ENCODE measurements at regions not wholly inside any gene's neighbourhood (a gene's known extent, or its start where the extent isn't known, plus 50 kb on each side); places are given as distances from the start of the nearest gene placed in this dataset.

- Histone ChIP-seq H3K4me3 (no peak overlapping the region), H3K36me3 (no peaks in the 10 kb centered on the region), H3K27me3 (no peaks in the 10 kb centered on the region), H3K9me3 (no peaks in the 10 kb centered on the region)
- DNase-seq = no peak
These were observed 458.6 kb upstream of the ZNF385D start for GRCh38 chr3:22209578-22209977.

DNA sequence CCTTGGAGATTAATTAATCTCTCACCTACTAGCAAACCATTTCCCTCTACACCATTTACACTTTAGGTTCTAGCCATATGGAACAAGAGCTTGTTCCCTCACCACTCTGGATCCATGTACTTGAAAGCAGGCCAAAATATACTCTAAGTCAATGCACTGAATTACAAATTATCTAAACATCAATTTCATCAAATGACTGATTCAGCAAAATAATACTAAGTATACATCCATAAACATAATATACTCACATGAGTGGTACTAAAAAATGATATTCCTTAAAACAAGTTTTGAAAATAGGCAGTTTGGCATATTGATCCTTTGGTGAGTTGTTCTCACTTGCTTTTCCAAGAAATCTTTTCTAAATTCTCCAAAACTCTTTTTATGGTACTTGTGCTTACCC, 459.7 kb upstream of the ZNF385D start:
- Histone ChIP-seq H3K27me3 (no peaks in the 10 kb centered on the region), H3K4me3 (no peak overlapping the region), H3K36me3 (no peaks in the 10 kb centered on the region), H3K9me3 (no peaks in the 10 kb centered on the region)
- no peak for DNase-seq

- no peak overlapping the region for H3K4me3 ChIP-seq
- H3K27me3 ChIP-seq = no peaks in the 10 kb centered on the region
- no peaks in the 10 kb centered on the region for H3K36me3 ChIP-seq
- no peaks in the 10 kb centered on the region for H3K9me3 ChIP-seq
- DNase-seq = no peak
These were observed 465.6 kb upstream of the ZNF385D start for GRCh38 chr3:22216601-22217000.

DNA sequence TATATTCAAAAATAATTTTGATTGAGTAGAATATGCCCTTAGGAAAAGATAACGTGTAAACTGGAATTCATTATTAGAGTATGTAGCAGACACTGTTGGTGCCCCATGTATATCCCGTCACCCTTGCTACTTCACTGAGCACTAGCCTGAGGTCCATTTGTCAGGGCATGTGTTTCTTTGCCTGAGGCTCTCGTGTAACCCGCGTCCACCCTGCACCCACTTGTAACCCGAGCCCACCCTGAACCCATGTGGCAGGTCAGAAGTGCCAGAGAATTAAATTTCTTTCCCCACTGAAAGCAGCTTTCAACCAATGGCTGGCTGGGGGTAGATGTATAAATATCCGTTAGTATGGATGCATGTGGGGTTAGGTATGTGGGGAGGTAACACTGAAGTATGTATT, 474.2 kb upstream of the ZNF385D start:
- Histone ChIP-seq H3K4me3 (no peak overlapping the region), H3K27me3 (no peaks in the 10 kb centered on the region)

GRCh38 chr3:22228705-22229104, 477.7 kb upstream of the ZNF385D start:
- no peak for DNase-seq
- no peak overlapping the region for H3K4me3 ChIP-seq
- H3K36me3 ChIP-seq = no peaks in the 10 kb centered on the region
- H3K9me3 ChIP-seq = no peaks in the 10 kb centered on the region
- H3K27me3 ChIP-seq = no peaks in the 10 kb centered on the region

More for the DNA sequence above, 474.2 kb upstream of the ZNF385D start:
- no peak for DNase-seq
- no peaks in the 10 kb centered on the region for H3K9me3 ChIP-seq
- no peaks in the 10 kb centered on the region for H3K36me3 ChIP-seq

DNA sequence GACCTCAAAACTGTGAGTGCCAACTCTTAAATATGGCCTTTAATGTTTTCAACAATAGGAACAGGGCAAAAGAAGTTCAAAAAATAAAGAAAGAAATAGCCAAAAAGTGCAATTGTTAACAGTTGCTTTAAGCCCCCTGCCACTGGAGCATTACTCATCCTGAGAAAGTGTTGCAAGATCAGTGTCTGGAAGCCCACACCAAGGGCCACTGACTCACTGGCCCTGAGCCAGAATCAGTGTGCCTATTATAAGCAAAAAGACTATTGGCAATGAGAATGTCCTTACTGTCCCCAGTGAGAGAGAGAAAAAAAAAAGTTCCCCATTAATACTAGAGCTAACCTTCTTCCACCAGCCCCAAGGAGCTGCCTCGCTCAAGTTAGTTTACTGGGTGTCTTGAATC, 480.1 kb upstream of the ZNF385D start:
- Histone ChIP-seq H3K36me3 (no peaks in the 10 kb centered on the region), H3K27me3 (no peaks in the 10 kb centered on the region), H3K9me3 (no peaks in the 10 kb centered on the region), H3K4me3 (no peak overlapping the region)
- DNase-seq = peak; percentile 12

DNA sequence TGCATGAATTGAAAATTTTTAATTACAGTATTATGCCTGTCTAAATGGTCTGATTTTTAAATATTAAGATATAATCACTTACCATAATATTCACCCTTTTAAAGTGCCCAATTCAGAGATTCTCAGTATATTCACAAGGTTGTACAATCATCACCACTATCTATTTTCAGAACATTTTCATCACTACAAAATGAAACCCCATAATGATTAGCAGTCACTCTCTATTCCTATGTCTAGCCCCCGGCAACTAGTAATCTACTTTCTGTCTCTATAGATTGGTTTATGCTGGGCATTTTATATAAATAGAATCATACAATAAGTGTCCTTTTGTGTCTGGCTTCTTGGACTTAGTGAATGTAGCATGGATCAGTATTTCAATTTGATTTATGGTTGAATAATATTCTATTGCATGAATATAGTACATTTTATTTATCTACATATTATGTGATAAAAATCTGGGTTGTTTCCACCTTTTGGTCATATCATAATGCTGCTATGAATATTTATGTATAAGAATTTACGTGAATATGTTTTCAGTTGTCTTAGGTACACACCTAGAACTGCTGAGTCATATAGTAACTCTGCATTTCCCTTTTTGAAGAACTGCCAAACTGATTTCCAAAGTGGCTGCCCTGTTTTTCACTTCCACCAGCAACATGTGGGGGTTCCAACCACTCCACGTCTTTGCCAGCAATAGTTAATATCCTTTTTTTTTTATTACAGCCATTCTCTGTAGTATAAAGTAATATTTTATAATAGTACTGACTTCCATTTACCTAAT, 485.7 kb upstream of the ZNF385D start:
- H3K9me3 ChIP-seq = no peaks in the 10 kb centered on the region
- DNase-seq = no peak
- no peaks in the 10 kb centered on the region for H3K27me3 ChIP-seq

GRCh38 chr3:22239011-22239410, 488.0 kb upstream of the ZNF385D start:
- Histone ChIP-seq H3K9me3 (no peaks in the 10 kb centered on the region), H3K36me3 (no peaks in the 10 kb centered on the region), H3K4me3 (no peak overlapping the region), H3K27me3 (no peaks in the 10 kb centered on the region)
- DNase-seq = no peak

More for the DNA sequence above, 485.7 kb upstream of the ZNF385D start:
- Histone ChIP-seq H3K36me3 (no peaks in the 10 kb centered on the region), H3K4me3 (no peak overlapping the region)

- no peaks in the 10 kb centered on the region for H3K27me3 ChIP-seq
- no peak overlapping the region for H3K4me3 ChIP-seq
- no peak for DNase-seq
These were observed 490.1 kb upstream of the ZNF385D start for GRCh38 chr3:22241110-22241509.

DNA sequence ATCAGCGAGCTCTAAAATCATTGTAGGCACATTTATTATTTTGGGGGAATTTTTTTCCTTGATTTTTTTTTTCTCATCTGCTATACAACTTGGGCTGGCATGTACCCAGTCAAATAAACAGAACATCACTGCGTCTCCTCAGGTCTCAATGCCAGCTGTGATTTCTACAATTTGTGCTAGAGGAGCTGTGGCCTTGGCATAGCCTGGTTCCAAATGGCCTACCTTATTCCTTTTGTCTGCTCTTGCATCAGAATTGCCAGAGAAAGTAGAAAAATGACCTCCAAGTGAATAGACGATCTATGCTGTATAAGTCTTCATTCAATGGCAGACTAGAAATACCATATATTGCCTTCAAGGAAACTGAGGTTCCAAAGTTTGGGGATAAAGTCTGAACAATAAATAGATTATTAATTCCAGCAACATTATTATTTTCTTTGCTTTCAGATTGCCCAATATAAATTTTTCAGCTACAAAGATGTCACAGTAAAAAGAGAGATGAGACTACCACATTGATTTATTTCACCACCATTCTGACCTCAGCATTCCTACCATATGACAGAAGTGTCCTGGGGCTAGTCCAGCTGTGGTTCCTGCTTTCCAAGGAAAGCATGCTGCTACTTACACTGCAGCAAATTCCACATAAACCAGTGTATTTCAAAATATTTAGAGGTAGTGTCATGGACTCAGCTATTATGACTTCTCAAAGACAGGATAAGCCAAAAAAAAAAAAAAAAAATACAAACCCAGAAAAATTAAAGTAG, 493.9 kb upstream of the ZNF385D start:
- Histone ChIP-seq H3K27me3 (no peaks in the 10 kb centered on the region), H3K4me3 (no peak overlapping the region), H3K36me3 (no peaks in the 10 kb centered on the region), H3K9me3 (no peaks in the 10 kb centered on the region)
- DNase-seq = peak; percentile 74

More at GRCh38 chr3:22241110-22241509, 490.1 kb upstream of the ZNF385D start:
- Histone ChIP-seq H3K9me3 (no peaks in the 10 kb centered on the region), H3K36me3 (no peaks in the 10 kb centered on the region)

GRCh38 chr3:22245811-22246583, 495.0 kb upstream of the ZNF385D start:
- H3K9me3 ChIP-seq = no peaks in the 10 kb centered on the region
- DNase-seq = no peak
- H3K36me3 ChIP-seq = no peaks in the 10 kb centered on the region
- no peak overlapping the region for H3K4me3 ChIP-seq
- H3K27me3 ChIP-seq = no peaks in the 10 kb centered on the region

GRCh38 chr3:22249658-22250057, 498.6 kb upstream of the ZNF385D start:
- no peak for DNase-seq

GRCh38 chr3:22257252-22257651, 506.2 kb upstream of the ZNF385D start:
- H3K4me3 ChIP-seq = no peak overlapping the region

More at GRCh38 chr3:22249658-22250057, 498.6 kb upstream of the ZNF385D start:
- Histone ChIP-seq H3K27me3 (no peaks in the 10 kb centered on the region), H3K4me3 (no peak overlapping the region), H3K9me3 (no peaks in the 10 kb centered on the region), H3K36me3 (no peaks in the 10 kb centered on the region)

DNA sequence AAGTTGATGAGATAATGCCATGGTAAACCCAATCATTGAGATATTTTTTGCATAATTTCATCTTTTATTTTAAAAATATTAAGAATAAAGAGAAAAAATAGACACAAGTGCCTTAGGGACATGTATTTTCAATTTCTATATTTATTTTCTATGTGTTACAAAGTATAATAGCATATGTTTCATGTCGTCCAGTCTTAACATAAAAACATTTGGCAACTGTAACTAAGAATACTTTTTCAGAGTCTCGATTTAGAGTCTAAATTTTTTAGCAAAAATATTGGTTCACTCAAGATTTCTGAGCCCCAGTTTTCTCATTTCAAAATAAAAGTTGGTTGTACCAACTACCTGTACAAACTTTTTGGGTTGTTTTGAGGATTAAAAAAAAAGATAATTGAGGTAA, 511.4 kb upstream of the ZNF385D start:
- H3K36me3 ChIP-seq = no peaks in the 10 kb centered on the region
- H3K4me3 ChIP-seq = no peak overlapping the region
- no peaks in the 10 kb centered on the region for H3K27me3 ChIP-seq
- no peaks in the 10 kb centered on the region for H3K9me3 ChIP-seq
- DNase-seq = no peak

More at GRCh38 chr3:22257252-22257651, 506.2 kb upstream of the ZNF385D start:
- no peak for DNase-seq
- Histone ChIP-seq H3K27me3 (no peaks in the 10 kb centered on the region), H3K9me3 (no peaks in the 10 kb centered on the region), H3K36me3 (no peaks in the 10 kb centered on the region)

GRCh38 chr3:22263042-22263441, 512.0 kb upstream of the ZNF385D start:
- peak; percentile 70 for DNase-seq
- Histone ChIP-seq H3K27me3 (no peaks in the 10 kb centered on the region), H3K9me3 (no peaks in the 10 kb centered on the region), H3K36me3 (no peaks in the 10 kb centered on the region), H3K4me3 (no peak overlapping the region)

DNA sequence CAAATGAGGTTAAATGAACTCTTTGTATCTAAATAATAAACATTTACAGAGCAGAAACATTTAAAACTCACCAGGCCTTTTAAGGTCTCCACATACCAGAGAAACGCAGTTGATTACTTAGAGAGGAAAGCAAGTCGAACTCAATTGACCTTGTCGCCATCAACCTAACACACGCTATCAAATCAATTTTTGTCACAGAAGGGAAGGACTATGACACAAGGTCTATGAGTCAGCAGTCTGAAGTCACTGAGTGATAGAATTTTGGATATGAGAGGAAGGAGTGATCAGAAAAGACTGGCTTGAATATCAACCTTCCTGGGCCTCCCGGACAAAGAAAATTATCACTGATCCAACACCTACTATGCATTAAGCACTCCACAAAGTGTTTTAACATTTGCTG, 514.4 kb upstream of the ZNF385D start:
- Histone ChIP-seq H3K27me3 (no peaks in the 10 kb centered on the region), H3K4me3 (no peak overlapping the region), H3K9me3 (no peaks in the 10 kb centered on the region), H3K36me3 (no peaks in the 10 kb centered on the region)
- no peak for DNase-seq

- Histone ChIP-seq H3K4me3 (no peak overlapping the region), H3K36me3 (no peaks in the 10 kb centered on the region), H3K9me3 (no peaks in the 10 kb centered on the region), H3K27me3 (no peaks in the 10 kb centered on the region)
- peak; percentile 21 for DNase-seq
These were observed 518.8 kb upstream of the ZNF385D start for GRCh38 chr3:22269831-22270230.

Measured in MG63 (cell line).